Stomach (tissue), 4 donors: ENCODE measurements at regions not wholly inside any gene's neighbourhood (a gene's known extent, or its start where the extent isn't known, plus 50 kb on each side); places are given as distances from the start of the nearest gene placed in this dataset.

Experiments
- POLR2A ChIP-seq, 4 donors: fragments of 450-650 bp; IDR thresholded peaks; one replicate each; pipeline ENCODE4 v1.6.1; 2016; ENCODE audit warnings: antibody characterized with exemption in 4 of 4, control low read depth in 2 of 4, mild to moderate bottlenecking in 1 of 4, moderate library complexity in 1 of 4
- TF ChIP-seq, protein P1 (sequence below), 7 experiments: fragments of 450-650 bp in 4 of 7; fragments of 200-600 bp in 3 of 7; sonication (generic) in 3 of 7; IDR thresholded peaks; one replicate each; pipeline ENCODE4 v1.5.1; 2016 to 2019; ENCODE audit warnings: antibody characterized with exemption in 7 of 7, control low read depth in 2 of 7, mild to moderate bottlenecking in 1 of 7

DNA sequence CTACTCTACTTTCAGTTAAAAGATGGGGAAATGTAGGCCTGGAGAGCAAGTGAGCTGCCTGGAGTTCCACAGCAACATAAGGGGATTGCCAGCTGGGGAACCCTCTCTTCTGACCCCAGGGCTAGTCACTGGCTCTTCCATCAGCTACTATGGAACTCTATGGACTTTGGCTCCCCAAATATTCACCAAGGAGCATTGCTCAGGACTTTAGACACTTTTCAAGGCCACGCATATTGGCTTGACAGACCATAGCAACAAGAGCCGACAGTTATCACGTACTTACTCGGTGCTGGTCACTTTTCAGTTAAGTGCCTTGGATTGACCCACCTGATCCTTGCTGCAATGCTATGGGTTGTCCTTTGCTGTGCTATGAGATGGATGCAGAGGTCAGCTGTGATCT is 360.7 kb upstream of the CHD6 start:
- no peak for TF ChIP-seq POLR2A (IDR thresholded peaks at IDR 0.05)
- TF ChIP-seq, protein P1, sequence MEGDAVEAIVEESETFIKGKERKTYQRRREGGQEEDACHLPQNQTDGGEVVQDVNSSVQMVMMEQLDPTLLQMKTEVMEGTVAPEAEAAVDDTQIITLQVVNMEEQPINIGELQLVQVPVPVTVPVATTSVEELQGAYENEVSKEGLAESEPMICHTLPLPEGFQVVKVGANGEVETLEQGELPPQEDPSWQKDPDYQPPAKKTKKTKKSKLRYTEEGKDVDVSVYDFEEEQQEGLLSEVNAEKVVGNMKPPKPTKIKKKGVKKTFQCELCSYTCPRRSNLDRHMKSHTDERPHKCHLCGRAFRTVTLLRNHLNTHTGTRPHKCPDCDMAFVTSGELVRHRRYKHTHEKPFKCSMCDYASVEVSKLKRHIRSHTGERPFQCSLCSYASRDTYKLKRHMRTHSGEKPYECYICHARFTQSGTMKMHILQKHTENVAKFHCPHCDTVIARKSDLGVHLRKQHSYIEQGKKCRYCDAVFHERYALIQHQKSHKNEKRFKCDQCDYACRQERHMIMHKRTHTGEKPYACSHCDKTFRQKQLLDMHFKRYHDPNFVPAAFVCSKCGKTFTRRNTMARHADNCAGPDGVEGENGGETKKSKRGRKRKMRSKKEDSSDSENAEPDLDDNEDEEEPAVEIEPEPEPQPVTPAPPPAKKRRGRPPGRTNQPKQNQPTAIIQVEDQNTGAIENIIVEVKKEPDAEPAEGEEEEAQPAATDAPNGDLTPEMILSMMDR (IDR thresholded peaks at IDR 0.05) = no peak
